Loucy (cell line): ENCODE measurements at regions not wholly inside any gene's neighbourhood (a gene's known extent, or its start where the extent isn't known, plus 50 kb on each side); places are given as distances from the start of the nearest gene placed in this dataset.

ENCODE experiments used
- H2AFZ ChIP-seq: fragments of 200-600 bp; sonication (generic); 2 replicates; pipeline ENCODE4 v1.6.0; 2016; ENCODE audit warnings: antibody characterized with exemption, mild to moderate bottlenecking, low read length, moderate library complexity
- H3F3A ChIP-seq: fragments of 200-600 bp; 2 replicates; pipeline ENCODE4 v1.6.0; 2016; ENCODE audit warnings: antibody characterized with exemption, low read depth, mild to moderate bottlenecking
- H3K27me3 ChIP-seq: fragments of 200-600 bp; sonication (generic); 2 replicates; pipeline ENCODE4 v1.6.1; 2014; ENCODE audit warnings: low read length, mild to moderate bottlenecking; ENCODE audit not compliant: insufficient read depth, poor library complexity, severe bottlenecking
- H3K36me3 ChIP-seq: fragments of 200-600 bp; sonication (generic); 2 replicates; pipeline ENCODE4 v1.6.1; 2016; ENCODE audit warnings: low read length; ENCODE audit not compliant: insufficient read depth
- H3K4me1 ChIP-seq: fragments of 200-600 bp; sonication (generic); 2 replicates; pipeline ENCODE4 v1.5.1; 2014; ENCODE audit warnings: low read length, mild to moderate bottlenecking; ENCODE audit not compliant: insufficient read depth, poor library complexity, severe bottlenecking
- H3K4me2 ChIP-seq: fragments of 200-600 bp; sonication (generic); 2 replicates; pipeline ENCODE4 v1.6.0; 2014; ENCODE audit warnings: antibody characterized with exemption, low read length, low read depth, mild to moderate bottlenecking; ENCODE audit not compliant: poor library complexity, severe bottlenecking
- H3K4me3 ChIP-seq: fragments of 200-600 bp; sonication (generic); 2 replicates; pipeline ENCODE4 v1.5.1; 2014; ENCODE audit warnings: low read length, mild to moderate bottlenecking, mixed read lengths; ENCODE audit not compliant: poor library complexity, severe bottlenecking
- H3K79me2 ChIP-seq: fragments of 200-600 bp; sonication (generic); 2 replicates; pipeline ENCODE4 v1.6.1; 2014; ENCODE audit warnings: low read length; ENCODE audit not compliant: insufficient read depth
- H3K9ac ChIP-seq: fragments of 200-600 bp; sonication (generic); 2 replicates; pipeline ENCODE4 v1.6.0; 2014; ENCODE audit warnings: mild to moderate bottlenecking, low read depth, low read length, moderate library complexity; ENCODE audit not compliant: poor library complexity, severe bottlenecking
- H3K9me2 ChIP-seq: fragments of 200-600 bp; sonication (generic); replicated peaks from 2 replicates; pipeline ENCODE4 v1.6.1; 2016; ENCODE audit warnings: low read depth, low read length, mixed read lengths
- H3K9me3 ChIP-seq: fragments of 200-600 bp; sonication (generic); 2 replicates; pipeline ENCODE4 v1.6.1; 2014; ENCODE audit warnings: mild to moderate bottlenecking, antibody characterized with exemption, low read length, low read depth; ENCODE audit not compliant: insufficient read depth
- H4K20me1 ChIP-seq: fragments of 200-600 bp; sonication (generic); 2 replicates; pipeline ENCODE4 v1.6.0; 2014; ENCODE audit warnings: antibody characterized with exemption, low read length, mild to moderate bottlenecking; ENCODE audit not compliant: insufficient read depth, poor library complexity, severe bottlenecking
- EZH2phosphoT487 ChIP-seq: fragments of 200-600 bp; IDR thresholded peaks from 2 replicates; pipeline ENCODE4 v1.6.1; 2018; ENCODE audit warnings: antibody characterized with exemption, mild to moderate bottlenecking, moderate library complexity, borderline replicate concordance
- TF ChIP-seq, protein P1 (sequence below): fragments of 200-600 bp; sonication (generic); conservative IDR thresholded peaks from 2 replicates; pipeline ENCODE4 v1.5.1; 2014; ENCODE audit warnings: mild to moderate bottlenecking, antibody characterized with exemption, low read length

DNA sequence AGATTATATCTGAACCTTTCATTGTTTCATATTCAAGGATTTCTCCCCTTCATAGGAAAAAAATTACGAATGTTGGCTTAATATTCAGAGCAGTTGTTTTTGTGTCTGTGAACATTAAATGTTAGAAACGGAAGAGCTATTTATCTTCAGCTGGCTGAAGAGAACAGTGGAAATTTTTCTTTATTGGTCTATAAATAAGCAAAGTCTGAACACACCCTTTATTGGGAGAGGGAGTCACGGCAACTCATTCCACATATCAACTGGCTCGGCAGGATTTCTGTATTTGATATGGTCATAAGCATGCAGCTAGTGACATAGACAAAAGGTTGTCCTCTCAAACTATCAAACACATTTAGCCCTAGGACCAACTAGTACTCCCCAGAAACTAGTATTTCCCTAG is 468.4 kb upstream of the HNRNPA3 start:
- Histone ChIP-seq H3K36me3 (no peaks in the 10 kb centered on the region), H4K20me1 (no peaks in the 10 kb centered on the region), H2AFZ (no peak overlapping the region), H3F3A (no peaks in the 10 kb centered on the region), H3K27me3 (no peaks in the 10 kb centered on the region), H3K4me3 (no peak overlapping the region), H3K4me1 (peaks cover 13% of the 10 kb centered on the region), H3K79me2 (no peaks in the 10 kb centered on the region), H3K9me3 (no peaks in the 10 kb centered on the region), H3K9me2 (no peaks in the 10 kb centered on the region), H3K4me2 (no peak overlapping the region), H3K9ac (no peak overlapping the region)
- TF ChIP-seq, protein P1, sequence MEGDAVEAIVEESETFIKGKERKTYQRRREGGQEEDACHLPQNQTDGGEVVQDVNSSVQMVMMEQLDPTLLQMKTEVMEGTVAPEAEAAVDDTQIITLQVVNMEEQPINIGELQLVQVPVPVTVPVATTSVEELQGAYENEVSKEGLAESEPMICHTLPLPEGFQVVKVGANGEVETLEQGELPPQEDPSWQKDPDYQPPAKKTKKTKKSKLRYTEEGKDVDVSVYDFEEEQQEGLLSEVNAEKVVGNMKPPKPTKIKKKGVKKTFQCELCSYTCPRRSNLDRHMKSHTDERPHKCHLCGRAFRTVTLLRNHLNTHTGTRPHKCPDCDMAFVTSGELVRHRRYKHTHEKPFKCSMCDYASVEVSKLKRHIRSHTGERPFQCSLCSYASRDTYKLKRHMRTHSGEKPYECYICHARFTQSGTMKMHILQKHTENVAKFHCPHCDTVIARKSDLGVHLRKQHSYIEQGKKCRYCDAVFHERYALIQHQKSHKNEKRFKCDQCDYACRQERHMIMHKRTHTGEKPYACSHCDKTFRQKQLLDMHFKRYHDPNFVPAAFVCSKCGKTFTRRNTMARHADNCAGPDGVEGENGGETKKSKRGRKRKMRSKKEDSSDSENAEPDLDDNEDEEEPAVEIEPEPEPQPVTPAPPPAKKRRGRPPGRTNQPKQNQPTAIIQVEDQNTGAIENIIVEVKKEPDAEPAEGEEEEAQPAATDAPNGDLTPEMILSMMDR, result no peak
- TF ChIP-seq EZH2phosphoT487, result no peak

- H3K27me3 ChIP-seq, result no peaks in the 10 kb centered on the region
- no peaks in the 10 kb centered on the region for H3K9me2 ChIP-seq
- H3K79me2 ChIP-seq, result no peaks in the 10 kb centered on the region
- H4K20me1 ChIP-seq, result no peaks in the 10 kb centered on the region
- H3K4me1 ChIP-seq, result peaks cover 13% of the 10 kb centered on the region
- no peak overlapping the region for H3K4me2 ChIP-seq
- no peak for TF ChIP-seq EZH2phosphoT487
- TF ChIP-seq, protein P1, result no peak; the same call in 1 of the 2 replicates
- no peaks in the 10 kb centered on the region for H3K9me3 ChIP-seq
- no peaks in the 10 kb centered on the region for H3K36me3 ChIP-seq
- no peak overlapping the region for H3K9ac ChIP-seq
- no peak overlapping the region for H3K4me3 ChIP-seq
- H3F3A ChIP-seq, result no peaks in the 10 kb centered on the region
- no peak overlapping the region for H2AFZ ChIP-seq
Measured at GRCh38 chr2:176745543-176746200, 466.9 kb upstream of the HNRNPA3 start.

GRCh38 chr2:176746411-176746810 is 466.2 kb upstream of the HNRNPA3 start:
- TF ChIP-seq, protein P1, result no peak
- no peak for TF ChIP-seq EZH2phosphoT487
- no peaks in the 10 kb centered on the region for H3K36me3 ChIP-seq
- H2AFZ ChIP-seq, result no peak overlapping the region
- no peak overlapping the region for H3K4me3 ChIP-seq
- no peaks in the 10 kb centered on the region for H3K9me3 ChIP-seq
- H3K27me3 ChIP-seq, result no peaks in the 10 kb centered on the region
- no peaks in the 10 kb centered on the region for H3K9me2 ChIP-seq
- H3K4me2 ChIP-seq, result no peak overlapping the region
- no peak overlapping the region for H3K9ac ChIP-seq
- peaks cover 13% of the 10 kb centered on the region for H3K4me1 ChIP-seq
- H3K79me2 ChIP-seq, result no peaks in the 10 kb centered on the region
- no peaks in the 10 kb centered on the region for H3F3A ChIP-seq
- H4K20me1 ChIP-seq, result no peaks in the 10 kb centered on the region
